GM12891 (cell line): ENCODE measurements at regions not wholly inside any gene's neighbourhood (a gene's known extent, or its start where the extent isn't known, plus 50 kb on each side); places are given as distances from the start of the nearest gene placed in this dataset.

Experiments used
- POLR2A ChIP-seq: IDR thresholded peaks from 2 replicates; pipeline ENCODE4 v1.6.1; 2011; ENCODE audit warnings: low read depth, low read length, control low read depth
- POLR2AphosphoS5 ChIP-seq: IDR thresholded peaks from 2 replicates; pipeline ENCODE4 v1.6.1; 2011; ENCODE audit warnings: low read depth, low read length, control low read depth
- POU2F2 ChIP-seq: IDR thresholded peaks from 2 replicates; pipeline ENCODE4 v1.6.1; 2011; ENCODE audit warnings: low read depth, mild to moderate bottlenecking, control low read depth, low read length, moderate library complexity
- SPI1 ChIP-seq: IDR thresholded peaks from 2 replicates; pipeline ENCODE4 v1.6.1; 2011; ENCODE audit warnings: low read depth, low read length, control low read depth
- TAF1 ChIP-seq: IDR thresholded peaks from 2 replicates; pipeline ENCODE4 v1.6.1; 2011; ENCODE audit warnings: low read depth, low read length, control low read depth

DNA sequence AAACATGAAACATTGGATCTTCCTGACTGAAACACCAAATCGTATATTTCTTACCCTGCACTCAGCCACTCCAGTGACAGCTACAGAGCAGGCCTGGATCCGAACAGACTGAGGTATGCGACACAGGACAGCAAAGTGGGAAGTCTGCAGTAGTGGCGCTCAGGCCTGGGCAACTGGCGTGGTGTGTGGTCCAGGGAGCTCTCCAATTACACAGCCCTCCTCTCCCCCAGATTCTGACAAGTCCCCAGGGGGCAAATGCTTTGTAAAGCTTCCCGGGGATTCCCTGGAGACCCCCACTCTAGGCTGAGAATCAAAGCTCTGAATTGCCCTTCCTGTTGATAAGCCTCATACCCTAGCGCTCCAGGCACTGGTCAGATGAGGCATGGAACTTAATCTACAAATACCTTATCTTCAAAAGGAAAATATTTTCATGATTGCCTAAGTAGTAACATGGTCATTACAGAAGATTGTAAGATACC lies 104.8 kb upstream of the ERCC6L2 start:
- no peak for TF ChIP-seq POLR2AphosphoS5
- no peak for TF ChIP-seq SPI1
- TF ChIP-seq POLR2A: no peak
- TF ChIP-seq TAF1: no peak
- no peak for TF ChIP-seq POU2F2
